Stomach smooth muscle (tissue), 2 donors: ENCODE measurements at regions not wholly inside any gene's neighbourhood (a gene's known extent, or its start where the extent isn't known, plus 50 kb on each side); places are given as distances from the start of the nearest gene placed in this dataset.
A peak's percentile ranks its signal among the peaks of the same experiment; 100 is the strongest.
"Not testable (repeated sequence)": the region's sequence is repeated elsewhere in the genome, so short reads cannot be mapped to it uniquely, and the experiment has no call there.

Source experiments
- H3K27ac ChIP-seq: one replicate; pipeline ENCODE4 v1.7.0; 2013; ENCODE audit warnings: mild to moderate bottlenecking, low read length, inconsistent platforms
- H3K27me3 ChIP-seq, 2 donors: one replicate each; pipeline ENCODE4 v1.7.0; 2013; ENCODE audit warnings: low read length in 2 of 2; ENCODE audit not compliant: insufficient read depth in 2 of 2, control insufficient read depth in 1 of 2
- H3K36me3 ChIP-seq, 2 donors: one replicate each; pipeline ENCODE4 v1.7.0; 2013; ENCODE audit warnings: low read length in 2 of 2; ENCODE audit not compliant: control insufficient read depth in 2 of 2, insufficient read depth in 2 of 2
- H3K4me1 ChIP-seq: one replicate; pipeline ENCODE4 v1.7.0; 2013; ENCODE audit warnings: low read length; ENCODE audit not compliant: control insufficient read depth, insufficient read depth
- H3K4me3 ChIP-seq, 2 donors: one replicate each; pipeline ENCODE4 v1.7.0; 2013; ENCODE audit warnings: low read length in 2 of 2
- H3K9ac ChIP-seq, 2 donors: one replicate each; pipeline ENCODE4 v1.7.0; 2013; ENCODE audit warnings: low read length in 2 of 2, mild to moderate bottlenecking in 1 of 2
- H3K9me3 ChIP-seq, 2 donors: one replicate each; pipeline ENCODE4 v1.7.0; 2013; ENCODE audit warnings: low read length in 2 of 2; ENCODE audit not compliant: control insufficient read depth in 2 of 2
- donor health status: healthy.
- donor health status: Pancreatic carcinoma.

DNA sequence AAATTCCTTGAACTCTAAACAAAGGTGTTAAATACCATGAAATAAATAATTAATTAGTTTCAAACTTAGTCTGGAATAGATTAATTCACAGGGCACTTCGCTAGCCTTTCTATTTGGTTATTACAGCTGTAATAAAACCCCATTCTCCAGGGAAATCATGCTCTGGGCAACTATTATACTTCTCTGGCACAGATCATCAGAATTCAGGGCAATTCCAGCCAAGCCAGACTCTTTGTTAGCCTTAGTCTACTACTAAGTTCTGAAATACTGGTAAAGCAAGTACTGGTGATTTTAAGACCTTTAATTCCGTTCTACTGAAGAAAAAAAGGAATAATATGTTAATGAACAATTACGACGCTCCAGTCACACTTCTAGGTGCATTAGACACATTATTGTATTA lies 123.4 kb upstream of the PDE1A start:
- Histone ChIP-seq H3K27ac (no peak overlapping the region), H3K4me3 (no peak overlapping the region), H3K27me3 (no peaks in the 10 kb centered on the region), H3K9me3 (no peaks in the 10 kb centered on the region), H3K9ac (no peak overlapping the region), H3K4me1 (no peaks in the 10 kb centered on the region), H3K36me3 (no peaks in the 10 kb centered on the region)

GRCh38 chr2:182552232-182552631 lies 125.4 kb upstream of the PDE1A start:
- not testable (repeated sequence) for H3K27me3 ChIP-seq, H3K9me3 ChIP-seq, H3K4me1 ChIP-seq, H3K4me3 ChIP-seq, H3K27ac ChIP-seq, H3K9ac ChIP-seq, H3K36me3 ChIP-seq

DNA sequence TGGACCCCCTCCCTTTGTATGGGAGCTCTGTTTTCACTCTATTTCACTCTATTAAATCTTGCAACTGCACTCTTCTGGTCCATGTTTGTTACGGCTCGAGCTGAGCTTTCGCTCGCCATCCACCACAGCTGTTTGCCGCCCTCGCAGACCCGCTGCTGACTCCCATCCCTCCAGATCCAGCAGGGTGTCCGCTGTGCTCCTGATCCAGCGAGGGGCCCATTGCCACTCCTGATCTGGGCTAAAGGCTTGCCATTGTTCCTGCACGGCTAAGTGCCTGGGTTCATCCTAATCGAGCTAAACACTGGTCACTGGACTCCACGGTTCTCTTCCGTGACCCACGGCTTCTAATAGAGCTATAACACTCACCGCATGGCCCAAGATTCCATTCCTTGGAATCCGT lies 125.9 kb upstream of the PDE1A start:
- not testable (repeated sequence) for H3K36me3 ChIP-seq, H3K27ac ChIP-seq, H3K4me1 ChIP-seq, H3K9ac ChIP-seq, H3K27me3 ChIP-seq, H3K9me3 ChIP-seq, H3K4me3 ChIP-seq

DNA sequence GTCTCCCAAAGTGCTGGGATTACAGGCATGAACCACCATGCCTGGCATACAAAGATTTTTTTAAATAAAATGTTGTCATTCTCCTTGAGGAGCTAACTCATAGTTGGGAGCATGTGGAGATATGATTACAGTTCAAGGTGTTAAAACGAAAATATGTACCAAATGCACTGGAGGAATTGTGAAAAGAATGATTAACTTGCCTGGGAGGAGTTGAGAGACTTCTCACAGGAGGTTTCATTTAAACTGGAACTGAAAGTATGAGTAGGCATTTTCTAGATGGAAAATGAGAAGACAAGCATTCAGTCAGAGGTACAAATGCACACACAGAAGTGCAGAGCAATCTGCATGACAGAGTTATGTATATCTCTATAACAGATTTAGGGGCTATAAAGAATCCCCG lies 126.6 kb upstream of the PDE1A start:
- H3K9me3 ChIP-seq = no peaks in the 10 kb centered on the region
- H3K9ac ChIP-seq = no peak overlapping the region
- H3K27ac ChIP-seq = no peak overlapping the region
- no peak overlapping the region for H3K4me3 ChIP-seq
- no peaks in the 10 kb centered on the region for H3K27me3 ChIP-seq
- H3K4me1 ChIP-seq = no peaks in the 10 kb centered on the region
- H3K36me3 ChIP-seq = no peaks in the 10 kb centered on the region

DNA sequence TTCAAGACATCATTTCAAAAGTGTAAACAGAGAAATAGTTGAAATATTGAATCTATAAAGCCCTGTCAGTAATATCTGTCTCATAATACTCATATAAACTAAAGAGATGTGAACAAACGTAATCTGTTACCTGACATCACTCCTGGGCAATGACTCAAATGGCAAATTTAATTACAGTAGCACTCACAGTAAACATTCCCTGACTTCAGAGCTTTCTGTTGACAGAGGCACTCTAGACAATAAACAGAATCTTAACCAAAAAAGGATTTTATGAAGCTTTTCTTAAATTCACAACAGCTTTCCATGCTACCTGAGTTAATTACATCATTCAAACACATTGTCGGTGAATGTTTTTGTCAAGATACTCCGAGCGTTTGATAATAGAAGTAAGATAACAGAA lies 128.1 kb upstream of the PDE1A start:
- H3K27ac ChIP-seq = no peak overlapping the region
- no peaks in the 10 kb centered on the region for H3K4me1 ChIP-seq
- H3K36me3 ChIP-seq = no peaks in the 10 kb centered on the region
- H3K27me3 ChIP-seq = no peaks in the 10 kb centered on the region
- no peak overlapping the region for H3K4me3 ChIP-seq
- no peaks in the 10 kb centered on the region for H3K9me3 ChIP-seq
- H3K9ac ChIP-seq = no peak overlapping the region

- Histone ChIP-seq H3K27ac (no peak overlapping the region), H3K4me1 (no peaks in the 10 kb centered on the region), H3K4me3 (peak overlapping the region in 1 of 2 donors; percentile 22), H3K9me3 (no peaks in the 10 kb centered on the region), H3K36me3 (no peaks in the 10 kb centered on the region), H3K27me3 (no peaks in the 10 kb centered on the region), H3K9ac (no peak overlapping the region)
Observed at GRCh38 chr2:182558564-182558963, 131.7 kb upstream of the PDE1A start.

- no peak overlapping the region for H3K9ac ChIP-seq
- no peaks in the 10 kb centered on the region for H3K9me3 ChIP-seq
- H3K27me3 ChIP-seq = no peaks in the 10 kb centered on the region
- H3K4me3 ChIP-seq = no peak overlapping the region
- H3K36me3 ChIP-seq = no peaks in the 10 kb centered on the region
- H3K27ac ChIP-seq = no peak overlapping the region
- no peaks in the 10 kb centered on the region for H3K4me1 ChIP-seq
Observed at GRCh38 chr2:182559623-182560022, 132.8 kb upstream of the PDE1A start.

GRCh38 chr2:182565911-182566567 lies 139.2 kb upstream of the PDE1A start:
- no peak overlapping the region for H3K27ac ChIP-seq
- no peak overlapping the region for H3K4me3 ChIP-seq
- no peak overlapping the region for H3K9ac ChIP-seq
- H3K9me3 ChIP-seq = no peaks in the 10 kb centered on the region
- H3K4me1 ChIP-seq = no peaks in the 10 kb centered on the region
- H3K36me3 ChIP-seq = no peaks in the 10 kb centered on the region
- H3K27me3 ChIP-seq = no peaks in the 10 kb centered on the region

DNA sequence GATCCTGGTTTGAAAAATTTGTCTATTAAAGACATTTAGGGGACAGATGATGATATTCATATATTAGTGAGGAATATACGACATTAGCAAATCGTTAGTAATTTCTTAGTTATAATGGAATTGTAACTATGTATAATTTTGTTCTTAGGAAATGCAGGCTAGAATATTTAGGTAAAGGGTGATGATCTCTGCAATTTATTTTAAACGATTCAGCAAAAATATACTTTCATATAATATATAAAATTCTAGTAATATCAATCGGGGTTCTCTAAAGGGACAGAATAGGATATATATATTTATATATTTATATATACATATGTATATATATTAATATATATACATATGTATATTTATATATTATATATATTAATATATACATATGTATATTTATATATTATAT lies 142.5 kb upstream of the DNAJC10 start:
- Histone ChIP-seq H3K9me3 (no peaks in the 10 kb centered on the region), H3K4me1 (no peaks in the 10 kb centered on the region), H3K36me3 (no peaks in the 10 kb centered on the region), H3K4me3 (no peak overlapping the region), H3K27me3 (no peaks in the 10 kb centered on the region), H3K27ac (no peak overlapping the region), H3K9ac (no peak overlapping the region)

DNA sequence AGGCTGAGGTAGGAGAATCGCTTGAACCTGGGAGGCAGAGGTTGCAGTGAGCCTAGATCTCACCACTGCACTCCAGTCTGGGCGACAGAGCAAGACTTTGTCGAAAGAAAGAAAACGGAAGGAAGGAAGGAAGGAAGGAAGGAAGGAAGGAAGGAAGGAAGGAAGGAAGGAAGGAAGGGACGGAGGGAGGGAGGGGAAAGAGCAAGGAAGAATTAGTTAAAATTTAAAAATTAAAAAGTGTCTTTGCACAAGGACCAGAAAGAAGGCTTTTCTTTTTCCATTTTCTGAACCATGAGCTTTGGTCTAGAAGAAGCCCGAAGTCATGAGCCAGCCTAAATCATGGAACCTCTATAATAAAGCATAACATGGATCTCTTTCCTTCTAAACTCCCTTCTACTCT lies 138.2 kb upstream of the DNAJC10 start:
- Histone ChIP-seq H3K4me3 (no peak overlapping the region), H3K27me3 (no peaks in the 10 kb centered on the region), H3K36me3 (no peaks in the 10 kb centered on the region), H3K9me3 (no peaks in the 10 kb centered on the region), H3K4me1 (no peaks in the 10 kb centered on the region), H3K27ac (no peak overlapping the region), H3K9ac (no peak overlapping the region)

- Histone ChIP-seq H3K36me3 (no peaks in the 10 kb centered on the region), H3K9me3 (no peaks in the 10 kb centered on the region), H3K27me3 (no peaks in the 10 kb centered on the region), H3K9ac (no peak overlapping the region), H3K4me1 (no peaks in the 10 kb centered on the region), H3K4me3 (no peak overlapping the region), H3K27ac (no peak overlapping the region)
Observed at GRCh38 chr2:182581196-182581935, 134.7 kb upstream of the DNAJC10 start.
